ENCODE measurements at regions not wholly inside any gene's neighbourhood (a gene's known extent, or its start where the extent isn't known, plus 50 kb on each side); places are given as distances from the start of the nearest gene placed in this dataset.

GRCh38 chr1:55951291-55951690 lies 628.1 kb downstream of the PLPP3 start:
- no peak for DNase-seq

- no peak for DNase-seq
Measured at GRCh38 chr1:55947446-55947845, 631.9 kb downstream of the PLPP3 start.

- DNase-seq = no peak
Measured at GRCh38 chr1:55943721-55944435, 635.5 kb downstream of the PLPP3 start.

- no peak for DNase-seq
Measured at GRCh38 chr1:55943012-55943411, 636.4 kb downstream of the PLPP3 start.

- DNase-seq = no peak
Measured at GRCh38 chr1:55939866-55940265, 639.5 kb downstream of the PLPP3 start.

GRCh38 chr1:55938861-55939260 lies 640.5 kb downstream of the PLPP3 start:
- DNase-seq = no peak

GRCh38 chr1:55938376-55938850 lies 641.0 kb downstream of the PLPP3 start:
- no peak for DNase-seq

- no peak for DNase-seq
Measured at GRCh38 chr1:55937840-55938375, 641.5 kb downstream of the PLPP3 start.

GRCh38 chr1:55935236-55935635 lies 644.1 kb downstream of the PLPP3 start:
- DNase-seq = no peak

- DNase-seq = no peak
Measured at GRCh38 chr1:55932402-55932801, 647.0 kb downstream of the PLPP3 start.

GRCh38 chr1:55931081-55931940 lies 648.1 kb downstream of the PLPP3 start:
- DNase-seq = no peak

GRCh38 chr1:55929652-55930051 lies 649.7 kb downstream of the PLPP3 start:
- no peak for DNase-seq

- DNase-seq = no peak
Measured at GRCh38 chr1:55928576-55928975, 650.8 kb downstream of the PLPP3 start.

- no peak for DNase-seq
Measured at GRCh38 chr1:55927702-55928290, 651.6 kb downstream of the PLPP3 start.

GRCh38 chr1:55926906-55927471 lies 652.4 kb downstream of the PLPP3 start:
- no peak for DNase-seq

GRCh38 chr1:55916907-55917306 lies 662.5 kb downstream of the PLPP3 start:
- DNase-seq = no peak

GRCh38 chr1:55916481-55916880 lies 662.9 kb downstream of the PLPP3 start:
- DNase-seq = no peak

GRCh38 chr1:55913565-55913964 lies 665.8 kb downstream of the PLPP3 start:
- DNase-seq = no peak

GRCh38 chr1:55912438-55912837 lies 666.9 kb downstream of the PLPP3 start:
- DNase-seq = no peak

GRCh38 chr1:55904541-55904940 lies 674.8 kb downstream of the PLPP3 start:
- no peak for DNase-seq

GRCh38 chr1:55898181-55898580 lies 681.2 kb downstream of the PLPP3 start:
- DNase-seq = no peak

GRCh38 chr1:55896210-55896609 lies 681.0 kb upstream of the USP24 start:
- no peak for DNase-seq

- DNase-seq = no peak
Measured at GRCh38 chr1:55894521-55894920, 679.4 kb upstream of the USP24 start.
